NCI-H2081 treated with DMSO at 0.1 percent for 48 hours (cell line): ENCODE measurements at regions not wholly inside any gene's neighbourhood (a gene's known extent, or its start where the extent isn't known, plus 50 kb on each side); places are given as distances from the start of the nearest gene placed in this dataset.
"Not testable (repeated sequence)": the region's sequence is repeated elsewhere in the genome, so short reads cannot be mapped to it uniquely, and the experiment has no call there.

ENCODE experiments used
- DNase-seq: peaks from one replicate; lab custom pipeline; 2025; lab: John Stamatoyannopoulos, UW

GRCh38 chr1:215287362-215287761 lies 204.8 kb downstream of the KCNK2 start:
- no peak for DNase-seq

- DNase-seq = no peak
Measured at GRCh38 chr1:215290018-215290417, 207.5 kb downstream of the KCNK2 start.

DNA sequence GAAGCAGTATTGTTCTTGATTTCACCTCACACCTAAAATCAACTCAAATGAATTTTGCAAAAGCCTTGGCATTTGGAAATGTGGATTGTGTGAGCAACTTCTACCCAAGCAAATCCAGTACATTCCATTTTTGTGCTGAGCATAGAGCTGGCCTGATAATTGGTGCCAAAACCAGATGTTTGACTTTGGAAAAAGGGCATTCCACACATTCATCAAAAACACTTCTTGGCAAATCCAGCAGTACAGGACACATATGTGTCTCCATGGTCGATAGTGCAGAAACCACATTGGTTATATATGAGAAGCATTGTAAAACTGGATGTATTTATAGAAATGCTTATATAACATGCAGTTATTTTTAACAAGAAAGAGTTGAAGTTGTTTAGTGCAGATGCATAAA lies 210.4 kb downstream of the KCNK2 start:
- DNase-seq = no peak

- no peak for DNase-seq
Measured at GRCh38 chr1:215306426-215306825, 223.9 kb downstream of the KCNK2 start.

DNA sequence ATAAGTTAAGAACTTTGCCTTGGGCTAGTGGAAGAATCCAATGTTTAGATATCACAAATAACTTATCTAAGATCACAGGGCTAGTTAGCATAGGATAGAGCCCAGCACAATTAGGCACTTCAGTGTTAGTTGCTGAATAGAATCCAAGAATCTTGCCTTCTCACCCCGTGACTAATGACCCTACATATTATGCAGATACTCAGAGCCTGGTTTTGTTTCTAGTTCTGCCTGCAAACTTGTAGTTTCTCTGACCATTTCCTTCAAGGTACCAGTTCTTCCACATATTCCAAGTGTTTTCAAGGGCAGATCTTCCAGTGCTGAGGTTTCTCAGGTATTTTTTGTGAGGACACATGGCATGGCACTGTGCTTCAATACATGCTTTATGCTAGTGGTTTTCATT lies 239.3 kb downstream of the KCNK2 start:
- no peak for DNase-seq

- not testable (repeated sequence) for DNase-seq
Measured at GRCh38 chr1:215323992-215324391, 241.5 kb downstream of the KCNK2 start.

- no peak for DNase-seq
Measured at GRCh38 chr1:215330426-215330825, 236.7 kb upstream of the KCTD3 start.

GRCh38 chr1:215344539-215344938 lies 222.6 kb upstream of the KCTD3 start:
- DNase-seq = no peak

DNA sequence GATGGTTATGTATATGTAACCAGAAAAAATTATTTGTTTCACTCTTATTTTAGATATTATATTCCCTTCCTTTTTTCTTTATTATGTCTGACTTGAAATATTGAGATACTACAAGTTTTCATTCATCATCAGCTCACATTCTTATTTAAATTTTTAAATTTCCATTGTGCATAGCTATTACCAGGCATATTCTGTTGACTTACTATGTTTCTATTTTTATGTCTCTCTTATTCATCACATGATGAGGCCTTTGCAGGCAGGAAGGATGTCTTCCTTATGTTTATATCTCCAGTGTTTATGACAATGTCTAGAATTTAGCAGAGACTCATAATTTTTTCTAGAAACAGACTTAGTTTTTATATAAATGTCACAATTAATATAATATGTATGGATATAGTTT lies 221.9 kb upstream of the KCTD3 start:
- DNase-seq = no peak

- DNase-seq = no peak
Measured at GRCh38 chr1:215345766-215346165, 221.3 kb upstream of the KCTD3 start.

- DNase-seq = no peak
Measured at GRCh38 chr1:215357901-215358300, 209.2 kb upstream of the KCTD3 start.

DNA sequence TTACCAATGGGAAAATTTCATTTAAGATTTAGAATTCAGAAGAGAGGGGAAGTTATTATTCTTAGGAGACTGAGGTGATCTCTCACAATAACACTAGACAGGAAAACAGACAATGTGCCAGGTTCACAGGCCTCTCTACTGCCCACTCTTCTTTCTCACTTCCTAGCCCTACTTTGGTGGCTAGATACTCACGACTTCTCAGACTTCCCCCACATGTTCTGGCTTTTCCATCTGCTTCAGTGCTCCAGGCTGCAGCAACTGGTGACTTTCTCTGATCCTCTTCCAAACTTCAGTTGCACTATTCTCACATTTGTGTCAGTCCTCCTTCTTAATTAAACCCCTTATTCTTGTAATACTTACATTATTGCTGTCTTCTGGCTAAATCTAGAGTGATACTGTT lies 208.7 kb upstream of the KCTD3 start:
- no peak for DNase-seq

DNA sequence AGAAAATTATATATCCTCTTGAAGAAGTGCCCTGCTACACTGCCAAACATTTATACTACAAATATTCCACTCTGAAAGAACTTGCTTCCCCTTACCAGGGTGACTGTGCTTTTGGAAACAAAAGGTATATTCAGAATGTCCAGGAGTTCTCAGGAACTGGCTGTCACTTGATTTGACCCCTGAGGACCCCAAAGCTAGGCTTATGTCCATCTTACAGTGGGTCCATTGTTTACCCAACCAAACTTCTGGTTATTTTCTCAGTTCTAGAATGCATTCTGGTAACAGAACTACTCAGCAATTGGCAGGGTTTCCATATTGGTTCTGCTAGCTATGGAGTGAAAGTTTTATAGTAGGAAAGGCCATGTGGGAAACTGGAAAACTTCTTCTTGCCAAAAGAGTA lies 207.1 kb upstream of the KCTD3 start:
- DNase-seq = no peak

DNA sequence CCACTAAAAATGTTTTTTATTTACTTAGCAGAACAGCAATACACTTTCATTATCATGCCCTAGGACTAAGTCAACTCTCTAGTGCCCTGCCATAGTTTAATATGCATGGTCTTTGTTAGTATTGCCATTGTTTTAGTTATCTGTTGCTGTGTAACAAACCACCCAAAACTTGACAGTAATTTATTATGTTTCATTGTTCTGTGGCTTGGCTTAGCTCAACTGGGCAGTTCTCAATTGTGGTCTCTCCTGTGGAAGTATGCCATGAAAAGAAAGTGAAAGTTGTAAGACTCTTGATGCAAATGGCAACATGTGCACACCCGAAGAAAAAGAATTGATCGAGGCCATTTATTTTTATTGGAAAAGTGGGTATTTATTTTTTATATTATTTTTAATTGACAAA lies 206.3 kb upstream of the KCTD3 start:
- DNase-seq = no peak

- DNase-seq = no peak
Measured at GRCh38 chr1:215375381-215375780, 191.7 kb upstream of the KCTD3 start.

DNA sequence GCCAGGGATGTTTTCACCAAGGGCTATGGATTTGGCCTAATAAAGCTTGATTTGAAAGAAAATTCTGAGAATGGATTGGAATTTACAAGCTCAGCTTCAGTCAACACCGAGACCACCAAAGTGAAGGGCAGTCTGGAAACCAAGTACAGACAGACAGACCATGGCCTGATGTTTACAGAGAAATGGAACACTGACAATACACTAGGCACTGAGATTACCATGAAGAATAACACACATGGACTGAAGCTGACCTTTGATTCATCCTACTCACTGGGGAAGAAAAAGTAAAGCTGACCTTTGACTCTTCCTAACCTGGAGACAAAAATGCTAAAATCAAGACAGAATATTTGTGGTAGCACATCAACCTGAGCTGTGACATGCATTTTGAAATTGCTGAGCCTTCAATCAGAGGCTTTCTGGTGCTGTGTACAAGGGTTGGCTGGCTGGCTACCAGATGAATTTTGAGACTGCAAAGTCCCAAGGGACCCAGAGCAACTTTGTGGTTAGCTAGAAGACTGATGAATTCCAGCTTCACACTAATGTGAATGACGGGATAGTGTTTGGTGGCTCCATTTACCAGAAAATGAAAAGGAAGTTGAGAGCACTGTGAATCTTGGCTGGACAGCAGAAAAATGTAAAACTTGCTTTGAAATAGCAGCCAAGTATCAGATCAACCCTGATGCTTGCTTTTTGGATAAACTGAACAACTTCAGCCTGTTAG lies 190.4 kb upstream of the KCTD3 start:
- DNase-seq = no peak

DNA sequence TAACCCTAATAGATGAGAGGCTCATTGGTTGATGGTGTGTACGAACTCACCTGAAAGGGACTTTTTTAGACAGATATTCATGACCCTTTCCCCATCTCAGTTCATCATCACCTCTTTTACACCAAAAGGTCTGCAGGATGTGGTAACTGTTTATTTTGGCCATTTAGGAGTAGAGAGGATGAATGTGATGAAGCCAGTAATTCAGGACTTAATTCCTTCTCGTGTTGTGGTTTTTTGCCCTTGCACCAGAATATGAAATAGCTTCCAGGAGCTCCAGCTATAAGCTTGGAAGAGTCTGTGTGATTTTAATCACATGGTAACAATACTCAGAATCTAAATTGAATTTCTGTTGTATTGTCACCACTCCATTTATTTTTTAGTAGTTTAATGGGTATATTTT lies 189.4 kb upstream of the KCTD3 start:
- no peak for DNase-seq

- no peak for DNase-seq
Measured at GRCh38 chr1:215380566-215380965, 186.5 kb upstream of the KCTD3 start.

DNA sequence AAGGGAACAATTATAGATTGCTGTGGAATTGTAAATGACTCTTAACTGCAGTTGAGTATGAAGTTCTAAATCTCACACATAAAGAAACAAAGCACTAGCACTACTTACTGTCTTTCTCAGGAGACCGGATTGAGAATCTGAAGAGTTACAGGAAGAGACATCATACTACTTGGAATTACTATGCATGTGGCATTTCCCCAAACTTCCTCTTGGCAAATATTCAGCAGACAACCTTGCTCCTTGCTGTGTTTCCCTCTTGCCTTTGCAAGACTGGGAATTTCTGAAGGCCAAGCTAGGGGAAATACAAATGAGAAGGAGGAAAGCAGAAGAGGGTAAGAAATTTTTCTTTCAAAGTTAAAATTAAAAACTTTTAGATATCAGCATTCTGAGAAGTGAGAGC lies 173.6 kb upstream of the KCTD3 start:
- no peak for DNase-seq

- no peak for DNase-seq
Measured at GRCh38 chr1:215394084-215394991, 172.8 kb upstream of the KCTD3 start.

DNA sequence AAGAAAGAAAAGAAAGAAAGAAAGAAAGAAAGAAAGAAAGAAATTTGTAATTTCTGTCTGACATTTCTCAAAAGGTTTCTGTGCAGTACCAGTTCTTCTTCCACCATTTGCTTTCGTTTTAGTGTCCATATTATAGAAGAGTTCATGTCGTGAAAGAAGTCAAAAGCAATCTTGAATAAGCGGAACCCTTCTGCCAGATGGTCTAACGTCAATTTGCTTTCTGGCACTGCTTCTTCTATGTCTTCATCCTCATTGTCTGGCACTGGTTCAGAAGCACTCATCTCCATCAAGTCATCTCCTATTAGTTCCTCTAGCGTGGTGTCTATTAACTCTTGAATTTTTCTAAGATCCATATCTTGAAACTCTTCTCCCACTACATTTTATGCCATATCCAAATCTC lies 170.0 kb upstream of the KCTD3 start:
- DNase-seq = no peak

- no peak for DNase-seq
Measured at GRCh38 chr1:215397843-215398242, 169.3 kb upstream of the KCTD3 start.

DNA sequence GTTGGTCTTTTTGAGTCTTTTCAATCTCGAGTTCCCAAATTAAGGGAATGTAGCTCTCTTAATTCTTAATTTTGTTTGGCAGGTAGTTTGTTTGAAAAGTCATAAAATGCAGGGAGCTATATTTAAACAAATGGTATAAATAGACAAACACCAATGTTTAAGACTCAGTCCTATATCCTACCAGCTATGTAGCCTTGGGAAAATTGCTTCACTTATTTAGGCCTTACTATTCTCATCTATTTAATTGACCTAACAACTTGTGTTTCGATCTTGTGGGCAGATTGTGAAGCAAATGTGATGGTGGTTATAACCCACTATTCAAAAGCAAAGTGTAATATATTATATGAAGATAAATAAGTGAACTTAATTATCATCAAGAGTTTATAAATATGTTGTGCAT lies 167.3 kb upstream of the KCTD3 start:
- no peak for DNase-seq
